ENCODE measurements at regions not wholly inside any gene's neighbourhood (a gene's known extent, or its start where the extent isn't known, plus 50 kb on each side); places are given as distances from the start of the nearest gene placed in this dataset.

- TF ChIP-seq REST (IDR thresholded peaks at IDR 0.05; ENCODE audit: unreplicated experiment): no peak
- TF ChIP-seq EZH2 (IDR thresholded peaks at IDR 0.05; ENCODE audit: low read depth, unreplicated experiment): no peak
- no peak for TF ChIP-seq EZH2phosphoT487 (IDR thresholded peaks at IDR 0.05; ENCODE audit: unreplicated experiment)
- no peak for TF ChIP-seq NANOG (IDR thresholded peaks at IDR 0.05; ENCODE audit: borderline replicate concordance)
- TF ChIP-seq JUNB (IDR thresholded peaks at IDR 0.05; ENCODE audit: unreplicated experiment): no peak
- TF ChIP-seq ZNF331 (CRISPR knock-in tag; IDR thresholded peaks at IDR 0.05; ENCODE audit: low read depth): no peak
- no peak for TF ChIP-seq CTCF (conservative IDR thresholded peaks at IDR 0.05; ENCODE audit: low read depth in 2 of 2)
- no peak for TF ChIP-seq POLR2AphosphoS5 (IDR thresholded peaks at IDR 0.05; ENCODE audit: low read depth)
Measured at GRCh38 chr6:155694419-155694790, 238.8 kb upstream of the NOX3 start (continued).

GRCh38 chr6:155693573-155694418 lies 238.2 kb upstream of the NOX3 start:
- no peaks in the 10 kb centered on the region for H3K79me2 ChIP-seq (replicated peaks; ENCODE audit: insufficient read depth)
- H3K27ac ChIP-seq (ENCODE audit: low read depth): no peak overlapping the region
- ATAC-seq (no peak), DNase-seq (ENCODE audit: low spot score) (no peak)
- no peak overlapping the region for H3K27ac Mint-ChIP-seq
- no peaks in the 10 kb centered on the region for H3K36me3 Mint-ChIP-seq (ENCODE audit: low read depth)
- no peak overlapping the region for H3K4me2 ChIP-seq
- no peaks in the 10 kb centered on the region for H3K4me1 ChIP-seq (ENCODE audit: insufficient read depth)
- no peaks in the 10 kb centered on the region for H3K27me3 ChIP-seq (ENCODE audit: insufficient read depth)
- H3K4me1 Mint-ChIP-seq: no peaks in the 10 kb centered on the region
- H3K9me3 Mint-ChIP-seq: no peaks in the 10 kb centered on the region
- H3K4me3 ChIP-seq: no peak overlapping the region
- H2AFZ ChIP-seq: no peak overlapping the region
- no peaks in the 10 kb centered on the region for H3K27me3 Mint-ChIP-seq (ENCODE audit: insufficient read depth, low read depth, poor library complexity)
- no peak overlapping the region for H3K4me3 Mint-ChIP-seq
- H3K36me3 ChIP-seq (ENCODE audit: insufficient read depth): no peaks in the 10 kb centered on the region
- H4K20me1 ChIP-seq (replicated peaks; ENCODE audit: insufficient read depth): no peaks in the 10 kb centered on the region
- H3F3A ChIP-seq (replicated peaks; ENCODE audit: low read depth): no peaks in the 10 kb centered on the region
- H3K9me2 ChIP-seq (ENCODE audit: insufficient read depth): 0 out of 2 replicates have a peak, but pooled peaks cover 3% of the 10 kb centered on the region
- TF ChIP-seq ZNF114 (CRISPR knock-in tag; IDR thresholded peaks at IDR 0.05) (no peak), EZH2 (IDR thresholded peaks at IDR 0.05; ENCODE audit: low read depth, unreplicated experiment) (no peak), EZH2phosphoT487 (IDR thresholded peaks at IDR 0.05; ENCODE audit: unreplicated experiment) (no peak), CREB1 (CRISPR knock-in tag; IDR thresholded peaks at IDR 0.05; ENCODE audit: low read depth) (no peak), CTCF (conservative IDR thresholded peaks at IDR 0.05; ENCODE audit: low read depth in 2 of 2) (no peak), STAT1 (IDR thresholded peaks at IDR 0.05; ENCODE audit: unreplicated experiment) (no peak), JUNB (IDR thresholded peaks at IDR 0.05; ENCODE audit: unreplicated experiment) (no peak), ZNF331 (CRISPR knock-in tag; IDR thresholded peaks at IDR 0.05; ENCODE audit: low read depth) (no peak), POLR2AphosphoS5 (IDR thresholded peaks at IDR 0.05; ENCODE audit: low read depth) (no peak), NANOG (IDR thresholded peaks at IDR 0.05; ENCODE audit: borderline replicate concordance) (no peak), REST (IDR thresholded peaks at IDR 0.05; ENCODE audit: unreplicated experiment) (no peak)

All from GM23338 (cell line).